Liver (tissue), 7 donors: ENCODE measurements at regions not wholly inside any gene's neighbourhood (a gene's known extent, or its start where the extent isn't known, plus 50 kb on each side); places are given as distances from the start of the nearest gene placed in this dataset.

ENCODE experiments used
- DNase-seq: peaks from one replicate; pipeline ENCODE4 v3.0.0-alpha.2; 2017; ENCODE audit warnings: low spot score
- H3K27ac ChIP-seq, 2 donors: one replicate each; pipeline ENCODE4 v1.7.0; 2013; ENCODE audit warnings: inconsistent platforms in 2 of 2, low read length in 2 of 2, control low read depth in 1 of 2, low read depth in 1 of 2, mild to moderate bottlenecking in 1 of 2
- H3K27me3 ChIP-seq, 4 donors: one replicate each; pipeline versions ENCODE4 v1.6.1 to v1.7.0; 2013; ENCODE audit warnings: low read length in 3 of 4, inconsistent platforms in 1 of 4, mild to moderate bottlenecking in 1 of 4, moderate library complexity in 1 of 4; ENCODE audit not compliant: control insufficient read depth in 4 of 4, insufficient read depth in 4 of 4
- H3K36me3 ChIP-seq, 4 donors: one replicate each; pipeline versions ENCODE4 v1.6.1 to v1.7.0; 2013; ENCODE audit warnings: low read length in 3 of 4, mild to moderate bottlenecking in 3 of 4, low read depth in 1 of 4, moderate library complexity in 1 of 4; ENCODE audit not compliant: control insufficient read depth in 4 of 4, insufficient read depth in 3 of 4
- H3K4me1 ChIP-seq, 4 donors: one replicate each; pipeline versions ENCODE4 v1.6.1 to v1.7.0; 2013; ENCODE audit warnings: low read length in 3 of 4, mild to moderate bottlenecking in 3 of 4, moderate library complexity in 1 of 4; ENCODE audit not compliant: control insufficient read depth in 4 of 4, insufficient read depth in 4 of 4
- H3K4me3 ChIP-seq, 3 donors: one replicate each; pipeline versions ENCODE4 v1.6.1 to v1.7.0; 2013; ENCODE audit warnings: low read length in 3 of 3, control low read depth in 1 of 3, low read depth in 1 of 3, mild to moderate bottlenecking in 1 of 3
- H3K9ac ChIP-seq, 2 donors: one replicate each; pipeline ENCODE4 v1.7.0; 2013; ENCODE audit warnings: low read length in 2 of 2, mild to moderate bottlenecking in 2 of 2, moderate library complexity in 2 of 2, control low read depth in 1 of 2, low read depth in 1 of 2
- H3K9me3 ChIP-seq, 4 donors: one replicate each; pipeline versions ENCODE4 v1.6.1 to v1.7.0; 2013; ENCODE audit warnings: low read length in 3 of 4; ENCODE audit not compliant: control insufficient read depth in 4 of 4
- ATF3 ChIP-seq: IDR thresholded peaks from 2 replicates; pipeline ENCODE4 v1.6.1; 2016; ENCODE audit warnings: antibody characterized with exemption
- EGR1 ChIP-seq, 2 donors: IDR thresholded peaks; 2 replicates each; pipeline ENCODE4 v1.6.1; 2016 to 2018; ENCODE audit warnings: antibody characterized with exemption in 2 of 2, low read depth in 2 of 2
- FOXA1 ChIP-seq: IDR thresholded peaks from 2 replicates; pipeline ENCODE4 v1.6.1; 2016; ENCODE audit warnings: antibody characterized with exemption
- FOXA2 ChIP-seq: IDR thresholded peaks from 2 replicates; pipeline ENCODE4 v1.6.1; 2016; ENCODE audit warnings: antibody characterized with exemption
- GABPA ChIP-seq, 2 donors: IDR thresholded peaks in 1 of 2; conservative IDR thresholded peaks in 1 of 2; 2 replicates each; pipeline ENCODE4 v1.6.1; 2016; ENCODE audit warnings: antibody characterized with exemption in 2 of 2, mild to moderate bottlenecking in 1 of 2, moderate library complexity in 1 of 2
- HNF4A ChIP-seq, 2 donors: conservative IDR thresholded peaks; 2 replicates each; pipeline ENCODE4 v1.6.1; 2016; ENCODE audit warnings: antibody characterized with exemption in 2 of 2, mild to moderate bottlenecking in 2 of 2
- HNF4G ChIP-seq: IDR thresholded peaks from 2 replicates; pipeline ENCODE4 v1.6.1; 2016; ENCODE audit warnings: antibody characterized with exemption
- RAD21 ChIP-seq, 2 donors: IDR thresholded peaks; 2 replicates each; pipeline ENCODE4 v1.6.1; 2016; ENCODE audit warnings: antibody characterized with exemption in 2 of 2, mild to moderate bottlenecking in 2 of 2
- REST ChIP-seq: IDR thresholded peaks from 2 replicates; pipeline ENCODE4 v1.6.1; 2016; ENCODE audit warnings: antibody characterized with exemption, mild to moderate bottlenecking
- SP1 ChIP-seq: IDR thresholded peaks from 2 replicates; pipeline ENCODE4 v1.6.1; 2018; ENCODE audit warnings: antibody characterized with exemption, mild to moderate bottlenecking
- TAF1 ChIP-seq: conservative IDR thresholded peaks from 2 replicates; pipeline ENCODE4 v1.6.1; 2016; ENCODE audit warnings: antibody characterized with exemption, mild to moderate bottlenecking
- WGBS: extraction: QIAGEN DNeasy Blood & Tissue Kit; methylation state at CpG from one replicate; pipeline ENCODE4 v1.1.7; 2013; 5-methylcytosine and 5-hydroxymethylcytosine counted together
- donor health status: healthy.
- donor health status: healthy.
- donor health status: healthy.
- donor health status: healthy.

- TF ChIP-seq REST (no peak), EGR1 (IDR thresholded peaks at IDR 0.05; ENCODE audit: low read depth in 2 of 2) (no peak), TAF1 (no peak)
These were observed 77.3 kb upstream of the MAGI1 start (continued) for GRCh38 chr3:66115858-66116654.

- Histone ChIP-seq H3K27me3 (no peaks in the 10 kb centered on the region), H3K9me3 (no peaks in the 10 kb centered on the region), H3K9ac (no peak overlapping the region), H3K27ac (no peak overlapping the region), H3K36me3 (no peaks in the 10 kb centered on the region), H3K4me1 (no peaks in the 10 kb centered on the region), H3K4me3 (no peak overlapping the region)
- TF ChIP-seq TAF1 = no peak
- no peak for TF ChIP-seq HNF4A (conservative IDR thresholded peaks at IDR 0.05)
- no peak for TF ChIP-seq GABPA (IDR thresholded peaks at IDR 0.05 in 1 of 2, conservative IDR thresholded peaks at IDR 0.05 in 1 of 2)
- TF ChIP-seq FOXA2 = no peak
- no peak for TF ChIP-seq FOXA1
- no peak for TF ChIP-seq SP1
- no peak for TF ChIP-seq ATF3
- no peak for TF ChIP-seq RAD21 (IDR thresholded peaks at IDR 0.05)
- no peak for DNase-seq
- 95% methylated on average over 1 of the region's 1 CpG for WGBS
These were observed 74.8 kb upstream of the MAGI1 start for GRCh38 chr3:66113542-66113941.

- H3K27ac ChIP-seq = no peak overlapping the region
- H3K36me3 ChIP-seq = no peaks in the 10 kb centered on the region
- no peak overlapping the region for H3K9ac ChIP-seq
- DNase-seq = no peak
- H3K9me3 ChIP-seq = no peaks in the 10 kb centered on the region
- 49% methylated on average over 6 of the region's 6 CpGs for WGBS
- TF ChIP-seq HNF4G = no peak
- no peak overlapping the region for H3K4me3 ChIP-seq
- no peaks in the 10 kb centered on the region for H3K4me1 ChIP-seq
- H3K27me3 ChIP-seq = no peaks in the 10 kb centered on the region
These were observed 72.1 kb upstream of the MAGI1 start for GRCh38 chr3:66110840-66111239.

- DNase-seq = no peak
- Histone ChIP-seq H3K9ac (no peak overlapping the region), H3K4me1 (no peaks in the 10 kb centered on the region), H3K27me3 (no peaks in the 10 kb centered on the region), H3K36me3 (no peaks in the 10 kb centered on the region), H3K27ac (no peak overlapping the region), H3K9me3 (no peaks in the 10 kb centered on the region), H3K4me3 (no peak overlapping the region)
- 81% methylated on average over 4 of the region's 4 CpGs for WGBS
- TF ChIP-seq RAD21 (IDR thresholded peaks at IDR 0.05) = no peak
- no peak for TF ChIP-seq EGR1 (IDR thresholded peaks at IDR 0.05; ENCODE audit: low read depth in 2 of 2)
- no peak for TF ChIP-seq HNF4A (conservative IDR thresholded peaks at IDR 0.05)
These were observed 69.1 kb upstream of the MAGI1 start for GRCh38 chr3:66107855-66108254.
